HepG2 (cell line): ENCODE measurements at regions not wholly inside any gene's neighbourhood (a gene's known extent, or its start where the extent isn't known, plus 50 kb on each side); places are given as distances from the start of the nearest gene placed in this dataset.

ENCODE experiments used
- MTF1 ChIP-seq: sonication (generic); formaldehyde crosslinking; IDR thresholded peaks from 2 replicates; pipeline ENCODE4 v1.5.0; 2020; ENCODE audit warnings: missing genetic modification reagents
- NCOA2 ChIP-seq: sonication (generic); formaldehyde crosslinking; IDR thresholded peaks from 2 replicates; pipeline ENCODE4 v1.8.0; 2022; ENCODE audit warnings: inconsistent platforms
- PBX3 ChIP-seq: sonication (generic); formaldehyde crosslinking; IDR thresholded peaks from 2 replicates; pipeline ENCODE4 v1.8.1; 2023; ENCODE audit warnings: missing genetic modification reagents, inconsistent platforms, borderline replicate concordance
- RERE ChIP-seq: IDR thresholded peaks from 2 replicates; pipeline ENCODE4 v1.6.1; 2016; ENCODE audit warnings: low read depth, missing genetic modification reagents, missing compliant biosample characterization
- ZBTB34 ChIP-seq: sonication (generic); formaldehyde crosslinking; IDR thresholded peaks from 2 replicates; pipeline ENCODE4 v1.8.0; 2022; ENCODE audit warnings: mild to moderate bottlenecking, missing genetic modification reagents
- ZBTB40 ChIP-seq, 2 experiments: fragments of 450-650 bp in 1 of 2; sonication (generic) in 1 of 2; formaldehyde crosslinking in 1 of 2; IDR thresholded peaks; 2 replicates each; pipeline versions ENCODE4 v1.6.1 to v1.8.0; 2016 to 2022; ENCODE audit warnings: antibody characterized with exemption in 1 of 2, mild to moderate bottlenecking in 1 of 2, missing genetic modification reagents in 1 of 2
- ZFP91 ChIP-seq: sonication (generic); formaldehyde crosslinking; IDR thresholded peaks from 2 replicates; pipeline ENCODE4 v1.9.0; 2022; ENCODE audit warnings: missing genetic modification reagents, mild to moderate bottlenecking, borderline replicate concordance
- ZNF850 ChIP-seq: sonication (generic); formaldehyde crosslinking; conservative IDR thresholded peaks from 2 replicates; pipeline ENCODE4 v1.9.0; 2021; ENCODE audit warnings: mild to moderate bottlenecking, missing genetic modification reagents

- TF ChIP-seq RERE (CRISPR knock-in tag) (peak; percentile 89), ZFP91 (CRISPR knock-in tag) (no peak), ZBTB34 (CRISPR knock-in tag) (peak; percentile 60; the same call in 1 of the 2 replicates), ZNF850 (CRISPR knock-in tag) (no peak), ZBTB40 (IDR thresholded peaks at IDR 0.05) (no peak), ZBTB40 (CRISPR knock-in tag; IDR thresholded peaks at IDR 0.05) (no peak), PBX3 (CRISPR knock-in tag) (no peak), MTF1 (CRISPR knock-in tag) (no peak), NCOA2 (CRISPR knock-in tag) (peak; percentile 65)
These were observed 520.7 kb upstream of the ARX start (continued) for GRCh38 chrX:25536307-25536970.
